GM12878 (cell line): ENCODE measurements at regions not wholly inside any gene's neighbourhood (a gene's known extent, or its start where the extent isn't known, plus 50 kb on each side); places are given as distances from the start of the nearest gene placed in this dataset.

ENCODE experiments used
- ATAC-seq: fragments of 200-7000 bp; cut with Tn5 transposase; 3 replicates; pipeline ENCODE4 v1.9.1; 2020; ENCODE audit warnings: mild to moderate bottlenecking, moderate library complexity
- BruUV-seq: library from RNA; stranded (reverse); fragments of 400-500 nt; replicated peaks from 2 replicates; lab custom pipeline; 2021; lab: Mats Ljungman, UMichigan
- CTCF ChIA-PET: fragments of 300-600 bp; sonication (Branson Sonifier 250); formaldehyde crosslinking; extraction: SDS; loops from one replicate; lab custom pipeline; 2021; ENCODE audit warnings: inconsistent platforms; lab: Yijun Ruan, JAX
- POLR2A ChIA-PET: fragments of 350-600 bp; formaldehyde crosslinking; extraction: SDS; loops from one replicate; lab custom pipeline; 2021; ENCODE audit warnings: inconsistent platforms; lab: Charles Lee
- RAD21 ChIA-PET: fragments of 300-600 bp; sonication (Branson Sonifier 250); formaldehyde crosslinking; loops from one replicate; lab custom pipeline; 2023; ENCODE audit warnings: antibody characterized with exemption; ENCODE audit not compliant: unreplicated experiment; lab: Charles Lee
- SMC1A ChIA-PET: fragments of 300-600 bp; sonication (Branson Sonifier 250); formaldehyde crosslinking; loops from one replicate; lab custom pipeline; 2023; ENCODE audit not compliant: unreplicated experiment, uncharacterized antibody; lab: Charles Lee
- DNase-seq: peaks from one replicate; pipeline ENCODE4 v3.0.0-alpha.2; 2011; ENCODE audit warnings: low read depth, low spot score
- FAIRE-seq: peaks from 3 replicates; lab custom pipeline; 2011; peaks lifted over from hg19 to GRCh38; lab: Jason Lieb, UNC
- H2AFZ ChIP-seq: 2 replicates; pipeline ENCODE4 v1.6.0; 2011; ENCODE audit warnings: low read depth, low read length, control low read depth; ENCODE audit not compliant: control insufficient read depth
- H3K27ac ChIP-seq: 2 replicates; pipeline ENCODE4 v1.5.1; 2011; ENCODE audit warnings: control low read depth; ENCODE audit not compliant: control insufficient read depth, insufficient read depth
- H3K27me3 ChIP-seq, 2 experiments: replicated peaks in 1 of 2; 2 replicates each; pipeline versions ENCODE4 v1.6.0 to v1.6.1; 2011; ENCODE audit warnings: low read length in 1 of 2; ENCODE audit not compliant: control insufficient read depth in 2 of 2, insufficient read depth in 2 of 2
- H3K36me3 ChIP-seq, 2 experiments: 2 replicates each; pipeline ENCODE4 v1.5.1; 2011; ENCODE audit warnings: low read length in 1 of 2; ENCODE audit not compliant: control insufficient read depth in 2 of 2, insufficient read depth in 2 of 2
- H3K4me1 ChIP-seq: 2 replicates; pipeline ENCODE4 v1.6.1; 2011; ENCODE audit warnings: mild to moderate bottlenecking, low read length, moderate library complexity, mixed read lengths; ENCODE audit not compliant: control insufficient read depth, insufficient read depth
- H3K4me2 ChIP-seq: 2 replicates; pipeline ENCODE4 v1.6.0; 2011; ENCODE audit warnings: control low read depth; ENCODE audit not compliant: control insufficient read depth, insufficient read depth
- H3K4me3 ChIP-seq: fragments of 200-600 bp; sonication (generic); 2 replicates; pipeline ENCODE4 v1.5.1; 2016
- H3K79me2 ChIP-seq: 2 replicates; pipeline ENCODE4 v1.6.0; 2011; ENCODE audit warnings: low read length; ENCODE audit not compliant: control insufficient read depth, insufficient read depth
- H3K9ac ChIP-seq: 2 replicates; pipeline ENCODE4 v1.8.0; 2011; ENCODE audit warnings: low read length, control low read depth, mixed read lengths; ENCODE audit not compliant: control insufficient read depth, insufficient read depth
- H3K9me3 ChIP-seq: replicated peaks from 3 replicates; pipeline ENCODE4 v1.5.1; 2011; ENCODE audit warnings: mild to moderate bottlenecking, low read length; ENCODE audit not compliant: control insufficient read depth, insufficient read depth
- H4K20me1 ChIP-seq: 2 replicates; pipeline ENCODE4 v1.6.0; 2011; ENCODE audit not compliant: control insufficient read depth, insufficient read depth
- ESRRA ChIP-seq: IDR thresholded peaks from 2 replicates; pipeline ENCODE4 v1.6.1; 2012; ENCODE audit warnings: mild to moderate bottlenecking, low read length, improper control_type of control experiment
- GABPA ChIP-seq: IDR thresholded peaks from 2 replicates; pipeline ENCODE4 v1.6.1; 2014; ENCODE audit warnings: antibody characterized with exemption, low read depth, mild to moderate bottlenecking, inconsistent platforms
- IKZF2 ChIP-seq, 2 experiments: fragments of 450-650 bp; IDR thresholded peaks; 2 replicates each; pipeline ENCODE4 v1.6.1; 2017; ENCODE audit warnings: mild to moderate bottlenecking in 2 of 2, moderate library complexity in 2 of 2
- MXI1 ChIP-seq: fragments of 150-350 bp; IDR thresholded peaks from 2 replicates; pipeline ENCODE4 v1.6.1; 2011; ENCODE audit warnings: low read depth, mild to moderate bottlenecking, inconsistent platforms, low read length, improper control_type of control experiment
- MYB ChIP-seq: fragments of 150-350 bp; IDR thresholded peaks from 2 replicates; pipeline ENCODE4 v1.6.1; 2014; ENCODE audit warnings: mild to moderate bottlenecking, low read depth, low read length, borderline replicate concordance
- NBN ChIP-seq: fragments of 450-650 bp; IDR thresholded peaks from 2 replicates; pipeline ENCODE4 v1.6.1; 2016
- NR2F1 ChIP-seq: fragments of 450-650 bp; conservative IDR thresholded peaks from 2 replicates; pipeline ENCODE4 v1.6.1; 2017; ENCODE audit warnings: mild to moderate bottlenecking
- PAX8 ChIP-seq: fragments of 450-650 bp; IDR thresholded peaks from 2 replicates; pipeline ENCODE4 v1.6.1; 2017; ENCODE audit warnings: mild to moderate bottlenecking, moderate library complexity
- RAD51 ChIP-seq: fragments of 450-650 bp; IDR thresholded peaks from 2 replicates; pipeline ENCODE4 v1.6.1; 2016; ENCODE audit warnings: moderate library complexity, mild to moderate bottlenecking, inconsistent platforms
- SMC3 ChIP-seq: IDR thresholded peaks from 2 replicates; pipeline ENCODE4 v1.6.1; 2011; ENCODE audit warnings: low read length, improper control_type of control experiment, borderline replicate concordance
- SREBF1 ChIP-seq: IDR thresholded peaks from 2 replicates; pipeline ENCODE4 v1.6.1; 2012; ENCODE audit warnings: mild to moderate bottlenecking, low read length
- SUPT20H ChIP-seq: IDR thresholded peaks from 2 replicates; pipeline ENCODE4 v1.6.1; 2011; ENCODE audit warnings: low read depth, mild to moderate bottlenecking, low read length, moderate library complexity, borderline replicate concordance; ENCODE audit not compliant: control insufficient read depth
- TAF1 ChIP-seq: IDR thresholded peaks from 2 replicates; pipeline ENCODE4 v1.6.1; 2011; ENCODE audit warnings: mild to moderate bottlenecking, low read depth, low read length, borderline replicate concordance
- YBX1 ChIP-seq: fragments of 450-650 bp; IDR thresholded peaks from 2 replicates; pipeline ENCODE4 v1.6.1; 2016; ENCODE audit warnings: antibody characterized with exemption
- WGBS: methylation state at CpG from one replicate; pipeline ENCODE4 v1.1.6; 2016; ENCODE audit warnings: low lambda C conversion rate; ENCODE audit not compliant: insufficient replicate concordance, insufficient coverage; ENCODE audit errors: missing lambda C conversion rate; 5-methylcytosine and 5-hydroxymethylcytosine counted together
- in situ Hi-C: fragments of 300-500 bp; cut with MboI; formaldehyde crosslinking; loops from 9 replicates; pipeline ENCODE4 v1.14.3; 2018; ENCODE audit warnings: mixed read lengths
- intact Hi-C: fragments of 100-400 bp; cut with micrococcal nuclease; formaldehyde crosslinking; loops from one replicate; pipeline ENCODE4 v1.14.2; 2022; ENCODE audit not compliant: unreplicated experiment
- TF ChIP-seq, protein P1 (sequence below): IDR thresholded peaks from 2 replicates; pipeline ENCODE4 v1.6.1; 2011; ENCODE audit warnings: mild to moderate bottlenecking, low read depth, low read length, moderate library complexity; ENCODE audit not compliant: insufficient replicate concordance
- TF ChIP-seq, protein P2 (sequence below): fragments of 450-650 bp; formaldehyde crosslinking; IDR thresholded peaks from 2 replicates; pipeline ENCODE4 v1.5.0; 2022; ENCODE audit warnings: mild to moderate bottlenecking, missing genetic modification characterization
- TF ChIP-seq, protein P3 (sequence below): IDR thresholded peaks from 2 replicates; pipeline ENCODE4 v1.6.1; 2012; ENCODE audit warnings: low read depth, low read length, improper control_type of control experiment

DNA sequence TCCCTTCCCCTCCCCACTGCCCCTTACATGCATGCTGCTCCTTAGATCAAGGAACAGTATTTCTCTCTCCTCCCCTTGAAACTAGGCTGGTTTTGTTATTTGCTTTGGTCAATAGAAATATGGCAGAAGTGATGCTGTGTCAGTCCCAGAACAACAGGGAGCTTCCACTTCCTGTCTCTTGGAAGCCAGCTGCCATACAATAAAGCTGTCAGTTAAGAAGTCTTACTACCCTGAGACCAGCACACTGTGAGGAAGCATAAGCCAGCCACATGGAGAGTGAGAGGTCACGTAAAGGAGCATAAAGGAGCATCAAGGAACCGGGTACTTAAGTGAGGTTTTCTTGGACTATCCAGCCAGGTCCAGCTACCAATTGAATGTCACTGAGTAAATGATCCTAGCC is 126.6 kb downstream of the NOL4 start:
- no peak for DNase-seq
- no peak overlapping the region for H3K4me3 ChIP-seq
- ChIA-PET CTCF (no interaction called here), POLR2A (no interaction called here), RAD21 (no interaction called here), SMC1A (interaction anchor here (1.2 kb wide), 2 partner anchors 10 to 20 kb away, joined by 3 to 6 read pairs; no protein-coding TSS in a partner anchor)
- BruUV-seq, result no TSS peak
- H3K4me2 ChIP-seq, result no peak overlapping the region
- no peaks in the 10 kb centered on the region for H3K9me3 ChIP-seq
- no peak for FAIRE-seq
- TF ChIP-seq TAF1, result no peak
- no peak for TF ChIP-seq MYB
- TF ChIP-seq GABPA, result no peak
- no peak for TF ChIP-seq SMC3
- TF ChIP-seq YBX1, result no peak
- TF ChIP-seq MXI1, result no peak
- no peak for TF ChIP-seq NR2F1
- TF ChIP-seq, protein P1, sequence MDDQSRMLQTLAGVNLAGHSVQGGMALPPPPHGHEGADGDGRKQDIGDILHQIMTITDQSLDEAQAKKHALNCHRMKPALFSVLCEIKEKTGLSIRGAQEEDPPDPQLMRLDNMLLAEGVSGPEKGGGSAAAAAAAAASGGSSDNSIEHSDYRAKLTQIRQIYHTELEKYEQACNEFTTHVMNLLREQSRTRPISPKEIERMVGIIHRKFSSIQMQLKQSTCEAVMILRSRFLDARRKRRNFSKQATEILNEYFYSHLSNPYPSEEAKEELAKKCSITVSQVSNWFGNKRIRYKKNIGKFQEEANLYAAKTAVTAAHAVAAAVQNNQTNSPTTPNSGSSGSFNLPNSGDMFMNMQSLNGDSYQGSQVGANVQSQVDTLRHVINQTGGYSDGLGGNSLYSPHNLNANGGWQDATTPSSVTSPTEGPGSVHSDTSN, result no peak
- no peak for TF ChIP-seq SUPT20H
- no peak for TF ChIP-seq PAX8
- TF ChIP-seq NBN, result no peak
- TF ChIP-seq, protein P2, sequence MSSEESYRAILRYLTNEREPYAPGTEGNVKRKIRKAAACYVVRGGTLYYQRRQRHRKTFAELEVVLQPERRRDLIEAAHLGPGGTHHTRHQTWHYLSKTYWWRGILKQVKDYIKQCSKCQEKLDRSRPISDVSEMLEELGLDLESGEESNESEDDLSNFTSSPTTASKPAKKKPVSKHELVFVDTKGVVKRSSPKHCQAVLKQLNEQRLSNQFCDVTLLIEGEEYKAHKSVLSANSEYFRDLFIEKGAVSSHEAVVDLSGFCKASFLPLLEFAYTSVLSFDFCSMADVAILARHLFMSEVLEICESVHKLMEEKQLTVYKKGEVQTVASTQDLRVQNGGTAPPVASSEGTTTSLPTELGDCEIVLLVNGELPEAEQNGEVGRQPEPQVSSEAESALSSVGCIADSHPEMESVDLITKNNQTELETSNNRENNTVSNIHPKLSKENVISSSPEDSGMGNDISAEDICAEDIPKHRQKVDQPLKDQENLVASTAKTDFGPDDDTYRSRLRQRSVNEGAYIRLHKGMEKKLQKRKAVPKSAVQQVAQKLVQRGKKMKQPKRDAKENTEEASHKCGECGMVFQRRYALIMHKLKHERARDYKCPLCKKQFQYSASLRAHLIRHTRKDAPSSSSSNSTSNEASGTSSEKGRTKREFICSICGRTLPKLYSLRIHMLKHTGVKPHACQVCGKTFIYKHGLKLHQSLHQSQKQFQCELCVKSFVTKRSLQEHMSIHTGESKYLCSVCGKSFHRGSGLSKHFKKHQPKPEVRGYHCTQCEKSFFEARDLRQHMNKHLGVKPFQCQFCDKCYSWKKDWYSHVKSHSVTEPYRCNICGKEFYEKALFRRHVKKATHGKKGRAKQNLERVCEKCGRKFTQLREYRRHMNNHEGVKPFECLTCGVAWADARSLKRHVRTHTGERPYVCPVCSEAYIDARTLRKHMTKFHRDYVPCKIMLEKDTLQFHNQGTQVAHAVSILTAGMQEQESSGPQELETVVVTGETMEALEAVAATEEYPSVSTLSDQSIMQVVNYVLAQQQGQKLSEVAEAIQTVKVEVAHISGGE, result no peak
- TF ChIP-seq, protein P3, sequence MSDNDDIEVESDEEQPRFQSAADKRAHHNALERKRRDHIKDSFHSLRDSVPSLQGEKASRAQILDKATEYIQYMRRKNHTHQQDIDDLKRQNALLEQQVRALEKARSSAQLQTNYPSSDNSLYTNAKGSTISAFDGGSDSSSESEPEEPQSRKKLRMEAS, result no peak
- TF ChIP-seq SREBF1, result no peak
- TF ChIP-seq ESRRA, result no peak
- TF ChIP-seq RAD51, result no peak
- no peak for TF ChIP-seq IKZF2 (IDR thresholded peaks at IDR 0.05)
- no peaks in the 10 kb centered on the region for H3K27me3 ChIP-seq
- H3K27ac ChIP-seq, result no peak overlapping the region
- no peaks in the 10 kb centered on the region for H3K79me2 ChIP-seq
- no peaks in the 10 kb centered on the region for H3K4me1 ChIP-seq
- no peak overlapping the region for H3K9ac ChIP-seq
- intact Hi-C loops (no loop called here), in situ Hi-C loops (no loop called here)
- H4K20me1 ChIP-seq, result no peaks in the 10 kb centered on the region
- WGBS, result 3% methylated on average over 2 of the region's 2 CpGs
- no peak for ATAC-seq
- no peak overlapping the region for H2AFZ ChIP-seq
- H3K36me3 ChIP-seq, result no peaks in the 10 kb centered on the region
